Mesenchymal stem cell (in vitro differentiated cells and primary cell): ENCODE measurements at regions not wholly inside any gene's neighbourhood (a gene's known extent, or its start where the extent isn't known, plus 50 kb on each side); places are given as distances from the start of the nearest gene placed in this dataset.

Experiments used
- DNase-seq: peaks from one replicate; pipeline ENCODE4 v3.0.0-alpha.2; 2013
- H2AFZ ChIP-seq: one replicate; pipeline ENCODE4 v1.6.1; 2013; ENCODE audit warnings: low read depth, mild to moderate bottlenecking, control low read depth, inconsistent platforms, low read length, moderate library complexity
- H2AK5ac ChIP-seq: 2 replicates; pipeline ENCODE4 v1.6.1; 2013; ENCODE audit warnings: low read length, moderate library complexity, mild to moderate bottlenecking, inconsistent platforms; ENCODE audit not compliant: severe bottlenecking
- H2BK120ac ChIP-seq: one replicate; pipeline ENCODE4 v1.6.1; 2013; ENCODE audit warnings: low read depth, mild to moderate bottlenecking, inconsistent platforms, low read length, moderate library complexity
- H2BK12ac ChIP-seq, 2 experiments: one replicate each; pipeline ENCODE4 v1.6.1; 2013; ENCODE audit warnings: inconsistent platforms in 2 of 2, low read length in 2 of 2, mild to moderate bottlenecking in 2 of 2, moderate library complexity in 2 of 2, control low read depth in 1 of 2
- H2BK15ac ChIP-seq: one replicate; pipeline ENCODE4 v1.6.1; 2013; ENCODE audit warnings: mild to moderate bottlenecking, low read depth, inconsistent platforms; ENCODE audit not compliant: poor library complexity, severe bottlenecking
- H2BK5ac ChIP-seq: 2 replicates; pipeline ENCODE4 v1.6.1; 2013; ENCODE audit warnings: low read depth, mild to moderate bottlenecking, low read length, control low read depth, inconsistent platforms; ENCODE audit not compliant: poor library complexity, severe bottlenecking
- H3K14ac ChIP-seq, 2 experiments: one replicate each; pipeline ENCODE4 v1.6.1; 2013; ENCODE audit warnings: inconsistent platforms in 2 of 2, low read length in 2 of 2, control low read depth in 1 of 2, mild to moderate bottlenecking in 1 of 2, moderate library complexity in 1 of 2
- H3K18ac ChIP-seq, 2 experiments: one replicate each; pipeline ENCODE4 v1.6.1; 2013; ENCODE audit warnings: inconsistent platforms in 2 of 2, low read length in 2 of 2, control low read depth in 1 of 2, low read depth in 1 of 2, mild to moderate bottlenecking in 1 of 2
- H3K23ac ChIP-seq, 2 experiments: one replicate each; pipeline ENCODE4 v1.6.1; 2013; ENCODE audit warnings: inconsistent platforms in 2 of 2, low read length in 2 of 2, mild to moderate bottlenecking in 2 of 2, moderate library complexity in 2 of 2, control low read depth in 1 of 2
- H3K27ac ChIP-seq: 2 replicates; pipeline ENCODE4 v1.5.1; 2013; ENCODE audit warnings: mild to moderate bottlenecking, moderate library complexity, low read length, control low read depth, inconsistent platforms; ENCODE audit not compliant: poor library complexity, severe bottlenecking
- H3K27me3 ChIP-seq, 2 experiments: 2 replicates each; pipeline versions ENCODE4 v1.6.1 to v1.7.0; 2013; ENCODE audit warnings: low read length in 2 of 2, mild to moderate bottlenecking in 2 of 2, moderate library complexity in 2 of 2, control low read depth in 1 of 2, inconsistent platforms in 1 of 2; ENCODE audit not compliant: control insufficient read depth in 1 of 2, insufficient read depth in 1 of 2
- H3K36me3 ChIP-seq, 2 experiments: 2 replicates each; pipeline versions ENCODE4 v1.6.1 to v1.7.0; 2013; ENCODE audit warnings: low read length in 2 of 2, control low read depth in 1 of 2, inconsistent platforms in 1 of 2, low read depth in 1 of 2, mild to moderate bottlenecking in 1 of 2; ENCODE audit not compliant: insufficient read depth in 2 of 2, control insufficient read depth in 1 of 2
- H3K4ac ChIP-seq, 2 experiments: one replicate each; pipeline ENCODE4 v1.6.1; 2013; ENCODE audit warnings: inconsistent platforms in 2 of 2, low read length in 2 of 2, mild to moderate bottlenecking in 2 of 2, moderate library complexity in 2 of 2, control low read depth in 1 of 2, low read depth in 1 of 2
- H3K4me1 ChIP-seq: 2 replicates; pipeline ENCODE4 v1.6.1; 2013; ENCODE audit warnings: low read depth, low read length, control low read depth; ENCODE audit not compliant: control insufficient read depth, insufficient read depth
- H3K4me2 ChIP-seq: 2 replicates; pipeline ENCODE4 v1.6.1; 2013; ENCODE audit warnings: low read length, mild to moderate bottlenecking, inconsistent platforms; ENCODE audit not compliant: poor library complexity, severe bottlenecking
- H3K4me3 ChIP-seq, 2 experiments: 2 replicates each; pipeline versions ENCODE4 v1.5.1 to v1.7.0; 2013; ENCODE audit warnings: low read length in 2 of 2, mild to moderate bottlenecking in 2 of 2, control low read depth in 1 of 2, low read depth in 1 of 2; ENCODE audit not compliant: insufficient read depth in 1 of 2
- H3K79me1 ChIP-seq: replicated peaks from 2 replicates; pipeline ENCODE4 v1.6.1; 2013; ENCODE audit warnings: mild to moderate bottlenecking, control low read depth, low read length, inconsistent platforms; ENCODE audit not compliant: poor library complexity, severe bottlenecking
- H3K9ac ChIP-seq: 2 replicates; pipeline ENCODE4 v1.7.0; 2013; ENCODE audit warnings: mild to moderate bottlenecking, low read length, moderate library complexity
- H3K9me3 ChIP-seq: 2 replicates; pipeline ENCODE4 v1.7.0; 2013; ENCODE audit warnings: mild to moderate bottlenecking, low read length; ENCODE audit not compliant: control insufficient read depth
- H4K8ac ChIP-seq: one replicate; pipeline ENCODE4 v1.6.1; 2013; ENCODE audit warnings: inconsistent platforms, mild to moderate bottlenecking, low read length, moderate library complexity
- H4K91ac ChIP-seq: one replicate; pipeline ENCODE4 v1.6.1; 2013; ENCODE audit warnings: mild to moderate bottlenecking, low read length, inconsistent platforms
- WGBS: methylation state at CpG from one replicate; pipeline ENCODE4 v1.1.7; 2013; ENCODE audit warnings: mixed read lengths; 5-methylcytosine and 5-hydroxymethylcytosine counted together

GRCh38 chr13:74434782-74435181, 300.6 kb upstream of the KLF12 start:
- Histone ChIP-seq H2BK12ac (no peak overlapping the region), H3K4me2 (no peak overlapping the region), H2AFZ (no peak overlapping the region), H3K9me3 (no peaks in the 10 kb centered on the region), H3K18ac (no peak overlapping the region), H3K27me3 (no peaks in the 10 kb centered on the region), H3K79me1 (no peaks in the 10 kb centered on the region), H4K91ac (no peak overlapping the region), H2BK5ac (no peak overlapping the region), H3K4ac (no peak overlapping the region), H3K27ac (no peak overlapping the region), H2BK15ac (no peak overlapping the region), H2AK5ac (no peak overlapping the region), H3K36me3 (no peaks in the 10 kb centered on the region), H3K4me1 (no peaks in the 10 kb centered on the region), H3K23ac (no peak overlapping the region), H3K9ac (no peak overlapping the region), H3K14ac (no peak overlapping the region), H2BK120ac (no peak overlapping the region), H4K8ac (no peak overlapping the region), H3K4me3 (no peak overlapping the region)
- DNase-seq, result no peak
- WGBS, result 91% methylated on average over 1 of the region's 2 CpGs

GRCh38 chr13:74424455-74424854, 290.3 kb upstream of the KLF12 start:
- 84% methylated on average over 2 of the region's 3 CpGs for WGBS

GRCh38 chr13:74423434-74423833, 289.2 kb upstream of the KLF12 start:
- Histone ChIP-seq H2BK15ac (no peak overlapping the region), H2BK12ac (no peak overlapping the region), H3K27me3 (no peaks in the 10 kb centered on the region), H2AFZ (no peak overlapping the region), H3K27ac (no peak overlapping the region), H4K91ac (no peak overlapping the region), H3K23ac (no peak overlapping the region), H2AK5ac (no peak overlapping the region), H3K18ac (no peak overlapping the region), H3K4me1 (no peaks in the 10 kb centered on the region), H3K4me2 (no peak overlapping the region), H3K79me1 (no peaks in the 10 kb centered on the region), H3K9ac (no peak overlapping the region), H3K9me3 (no peaks in the 10 kb centered on the region), H2BK5ac (no peak overlapping the region), H2BK120ac (no peak overlapping the region), H3K4me3 (no peak overlapping the region), H3K4ac (no peak overlapping the region), H3K14ac (no peak overlapping the region), H4K8ac (no peak overlapping the region), H3K36me3 (no peaks in the 10 kb centered on the region)
- DNase-seq, result no peak
- 75% methylated on average over 2 of the region's 3 CpGs for WGBS

More at GRCh38 chr13:74424455-74424854, 290.3 kb upstream of the KLF12 start:
- Histone ChIP-seq H4K8ac (no peak overlapping the region), H3K4ac (no peak overlapping the region), H3K27ac (no peak overlapping the region), H3K4me1 (no peaks in the 10 kb centered on the region), H2AK5ac (no peak overlapping the region), H2BK5ac (no peak overlapping the region), H3K27me3 (no peaks in the 10 kb centered on the region), H2BK120ac (no peak overlapping the region), H3K18ac (no peak overlapping the region), H3K4me2 (no peak overlapping the region), H3K36me3 (no peaks in the 10 kb centered on the region), H3K23ac (no peak overlapping the region), H3K9ac (no peak overlapping the region), H2AFZ (no peak overlapping the region), H2BK15ac (no peak overlapping the region), H4K91ac (no peak overlapping the region), H3K79me1 (no peaks in the 10 kb centered on the region), H3K4me3 (no peak overlapping the region), H3K9me3 (no peaks in the 10 kb centered on the region), H2BK12ac (no peak overlapping the region), H3K14ac (no peak overlapping the region)
- DNase-seq, result no peak

- H3K79me1 ChIP-seq, result no peaks in the 10 kb centered on the region
- no peaks in the 10 kb centered on the region for H3K27me3 ChIP-seq
- H3K9me3 ChIP-seq, result peaks cover 4% of the 10 kb centered on the region
- no peak overlapping the region for H3K4me3 ChIP-seq
- H3K4me1 ChIP-seq, result peaks cover 2% of the 10 kb centered on the region
- H3K36me3 ChIP-seq, result no peaks in the 10 kb centered on the region
- no peak overlapping the region for H3K18ac ChIP-seq
- no peak for DNase-seq
- no peak overlapping the region for H2BK5ac ChIP-seq
- no peak overlapping the region for H3K9ac ChIP-seq
- H3K4me2 ChIP-seq, result no peak overlapping the region
- no peak overlapping the region for H4K8ac ChIP-seq
- H3K23ac ChIP-seq, result no peak overlapping the region
- H3K4ac ChIP-seq, result no peak overlapping the region
- no peak overlapping the region for H3K27ac ChIP-seq
- H4K91ac ChIP-seq, result no peak overlapping the region
- no peak overlapping the region for H2AK5ac ChIP-seq
- WGBS, result 77% methylated on average over 6 of the region's 6 CpGs
- no peak overlapping the region for H2BK120ac ChIP-seq
- H3K14ac ChIP-seq, result no peak overlapping the region
- no peak overlapping the region for H2AFZ ChIP-seq
- H2BK12ac ChIP-seq, result no peak overlapping the region
- H2BK15ac ChIP-seq, result no peak overlapping the region
These were observed 280.3 kb upstream of the KLF12 start for GRCh38 chr13:74414458-74414857.
